SIG-M5 treated with dmso at 0.1 percent for 504 hours (cell line): ENCODE measurements at regions not wholly inside any gene's neighbourhood (a gene's known extent, or its start where the extent isn't known, plus 50 kb on each side); places are given as distances from the start of the nearest gene placed in this dataset.

Experiments used
- DNase-seq: peaks from one replicate; lab custom pipeline; 2025; ENCODE audit not compliant: unreplicated experiment; lab: John Stamatoyannopoulos, UW

GRCh38 chr18:76686737-76687231, 135.6 kb upstream of the ZNF236 start:
- peak; percentile 80 for DNase-seq

- no peak for DNase-seq
Observed at GRCh38 chr18:76685860-76686259, 136.5 kb upstream of the ZNF236 start.

- no peak for DNase-seq
Observed at GRCh38 chr18:76685402-76685801, 137.0 kb upstream of the ZNF236 start.

- DNase-seq, result no peak
Observed at GRCh38 chr18:76684265-76684664, 138.1 kb upstream of the ZNF236 start.

GRCh38 chr18:76679945-76680344, 142.4 kb upstream of the ZNF236 start:
- no peak for DNase-seq

- DNase-seq, result no peak
Observed at GRCh38 chr18:76679259-76679658, 143.1 kb upstream of the ZNF236 start.

GRCh38 chr18:76678248-76678647, 144.1 kb upstream of the ZNF236 start:
- DNase-seq, result no peak

- DNase-seq, result no peak
Observed at GRCh38 chr18:76674596-76674995, 147.8 kb upstream of the ZNF236 start.

- no peak for DNase-seq
Observed at GRCh38 chr18:76673281-76674185, 148.8 kb upstream of the ZNF236 start.

GRCh38 chr18:76672627-76673026, 149.7 kb upstream of the ZNF236 start:
- no peak for DNase-seq

- DNase-seq, result no peak
Observed at GRCh38 chr18:76670564-76671288, 151.6 kb upstream of the ZNF236 start.

- no peak for DNase-seq
Observed at GRCh38 chr18:76668546-76668945, 153.8 kb upstream of the ZNF236 start.

GRCh38 chr18:76668119-76668518, 154.2 kb upstream of the ZNF236 start:
- DNase-seq, result no peak

GRCh38 chr18:76667603-76668002, 154.8 kb upstream of the ZNF236 start:
- DNase-seq, result no peak

GRCh38 chr18:76662626-76663025, 159.7 kb upstream of the ZNF236 start:
- no peak for DNase-seq

- DNase-seq, result no peak
Observed at GRCh38 chr18:76660571-76661192, 161.7 kb upstream of the ZNF236 start.

- DNase-seq, result peak; percentile 59
Observed at GRCh38 chr18:76658627-76659026, 163.6 kb upstream of the ZNF516 start.

- no peak for DNase-seq
Observed at GRCh38 chr18:76657911-76658470, 162.9 kb upstream of the ZNF516 start.

- DNase-seq, result no peak
Observed at GRCh38 chr18:76656925-76657827, 162.1 kb upstream of the ZNF516 start.

GRCh38 chr18:76654577-76654976, 159.5 kb upstream of the ZNF516 start:
- no peak for DNase-seq
